Erythroblast (primary cell): ENCODE measurements at regions not wholly inside any gene's neighbourhood (a gene's known extent, or its start where the extent isn't known, plus 50 kb on each side); places are given as distances from the start of the nearest gene placed in this dataset.

ENCODE experiments used
- GATA1 ChIP-seq: IDR thresholded peaks from 2 replicates; pipeline ENCODE4 v1.6.1; 2011; ENCODE audit warnings: low read depth, mild to moderate bottlenecking, control low read depth, low read length, moderate library complexity
- POLR2A ChIP-seq: IDR thresholded peaks from 2 replicates; pipeline ENCODE4 v1.6.1; 2011; ENCODE audit warnings: mild to moderate bottlenecking, low read length

DNA sequence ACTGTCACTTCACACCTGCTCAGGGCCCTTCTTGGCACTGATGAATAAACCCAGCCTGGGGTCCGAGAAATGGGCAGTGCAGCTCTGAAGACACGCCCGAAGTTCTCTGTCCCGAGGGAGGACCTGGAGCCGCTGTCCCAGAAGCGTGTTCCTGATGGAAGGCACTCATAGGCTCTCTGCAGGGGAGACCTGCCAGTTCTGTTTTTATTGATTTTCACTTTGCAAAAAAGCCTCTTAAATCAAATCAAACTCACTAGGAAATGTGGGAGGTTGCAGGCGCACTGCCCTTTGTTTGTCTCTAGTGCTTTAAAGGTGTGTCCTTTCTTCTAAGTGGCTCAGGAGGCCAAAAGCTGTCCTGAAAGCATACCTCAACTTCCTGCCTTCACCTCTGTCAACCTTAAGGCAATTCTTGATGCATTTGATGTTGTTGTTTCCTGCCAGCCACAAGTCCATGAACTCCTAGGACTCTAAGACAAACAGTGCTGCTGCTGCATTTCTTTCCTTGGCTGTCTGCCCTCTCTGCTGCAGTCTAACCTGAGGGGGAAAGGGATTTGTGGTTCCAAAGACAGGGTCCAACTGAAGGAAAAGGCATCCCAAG is 663.2 kb downstream of the UQCRFS1 start:
- TF ChIP-seq POLR2A, result no peak
- TF ChIP-seq GATA1, result no peak
